DOHH2 (cell line): ENCODE measurements at regions not wholly inside any gene's neighbourhood (a gene's known extent, or its start where the extent isn't known, plus 50 kb on each side); places are given as distances from the start of the nearest gene placed in this dataset.

Experiments
- H3F3A ChIP-seq: fragments of 200-600 bp; sonication (generic), shearing (Covaris generic); 2 replicates; pipeline ENCODE4 v1.6.0; 2016; ENCODE audit warnings: antibody characterized with exemption, mild to moderate bottlenecking; ENCODE audit not compliant: control insufficient read depth, insufficient read depth
- H3K27ac ChIP-seq: fragments of 200-600 bp; sonication (generic); 2 replicates; pipeline ENCODE4 v1.5.1; 2014; ENCODE audit warnings: low read depth, mild to moderate bottlenecking, low read length, moderate library complexity
- H3K27me3 ChIP-seq: fragments of 200-600 bp; sonication (generic); 2 replicates; pipeline ENCODE4 v1.6.1; 2014; ENCODE audit warnings: mild to moderate bottlenecking, low read length, mixed read lengths; ENCODE audit not compliant: control insufficient read depth
- H3K36me3 ChIP-seq: fragments of 200-600 bp; sonication (generic); 2 replicates; pipeline ENCODE4 v1.6.1; 2014; ENCODE audit warnings: mild to moderate bottlenecking, low read length, moderate library complexity, mixed read lengths; ENCODE audit not compliant: control insufficient read depth
- H3K4me1 ChIP-seq: fragments of 200-600 bp; sonication (generic); 2 replicates; pipeline ENCODE4 v1.6.1; 2014; ENCODE audit warnings: mild to moderate bottlenecking, low read length, mixed read lengths; ENCODE audit not compliant: control insufficient read depth
- H3K4me2 ChIP-seq: fragments of 200-600 bp; sonication (generic); 2 replicates; pipeline ENCODE4 v1.6.0; 2014; ENCODE audit warnings: mild to moderate bottlenecking, low read length, moderate library complexity
- H3K4me3 ChIP-seq: fragments of 200-600 bp; sonication (generic); 2 replicates; pipeline ENCODE4 v1.5.1; 2014; ENCODE audit warnings: mild to moderate bottlenecking, low read length, mixed read lengths
- H3K79me2 ChIP-seq: fragments of 200-600 bp; sonication (generic); 2 replicates; pipeline ENCODE4 v1.6.1; 2014; ENCODE audit warnings: mild to moderate bottlenecking, low read length, mixed read lengths; ENCODE audit not compliant: control insufficient read depth
- H3K9me2 ChIP-seq: fragments of 200-600 bp; sonication (generic); replicated peaks from 2 replicates; pipeline ENCODE4 v1.6.1; 2014; ENCODE audit warnings: mild to moderate bottlenecking, low read length, mixed read lengths; ENCODE audit not compliant: control insufficient read depth
- H3K9me3 ChIP-seq: fragments of 200-600 bp; sonication (generic); 2 replicates; pipeline ENCODE4 v1.6.1; 2014; ENCODE audit warnings: antibody characterized with exemption, low read length, mixed read lengths; ENCODE audit not compliant: control insufficient read depth, insufficient read depth
- H4K20me1 ChIP-seq: fragments of 200-600 bp; sonication (generic); 2 replicates; pipeline ENCODE4 v1.6.0; 2014; ENCODE audit warnings: low read depth, mild to moderate bottlenecking, antibody characterized with exemption, low read length, moderate library complexity; ENCODE audit not compliant: control insufficient read depth, insufficient read depth
- CTCF ChIP-seq: fragments of 200-600 bp; sonication (generic); IDR thresholded peaks from one replicate; pipeline ENCODE4 v1.5.1; 2014; ENCODE audit warnings: antibody characterized with exemption, mild to moderate bottlenecking, low read depth, low read length; ENCODE audit not compliant: poor library complexity, severe bottlenecking
- EZH2phosphoT487 ChIP-seq: fragments of 200-600 bp; sonication (generic); IDR thresholded peaks from 2 replicates; pipeline ENCODE4 v1.6.1; 2017; ENCODE audit warnings: borderline replicate concordance, mild to moderate bottlenecking, antibody characterized with exemption, low read length, moderate library complexity, mixed read lengths

DNA sequence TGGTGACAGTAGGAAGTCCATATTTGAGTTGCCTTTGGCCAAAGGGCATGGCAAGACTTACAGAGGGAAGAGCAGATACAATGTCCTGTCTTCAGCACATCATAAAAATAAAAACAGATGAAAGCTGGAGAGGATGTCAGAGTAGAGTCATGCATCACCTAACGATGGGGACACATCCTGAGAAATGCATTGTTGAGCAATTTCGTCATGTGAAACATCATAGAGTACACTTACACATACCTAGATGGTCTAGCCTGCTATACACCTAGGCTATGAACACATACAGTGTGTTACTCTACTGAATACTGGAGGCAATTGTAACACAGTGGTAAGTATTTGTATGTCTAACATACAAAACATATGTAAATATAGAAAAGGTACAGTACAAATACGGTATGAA is 75.6 kb downstream of the VEGFA start:
- H3K9me2 ChIP-seq = no peaks in the 10 kb centered on the region
- no peaks in the 10 kb centered on the region for H4K20me1 ChIP-seq
- no peaks in the 10 kb centered on the region for H3K79me2 ChIP-seq
- H3K36me3 ChIP-seq = no peaks in the 10 kb centered on the region
- H3K4me3 ChIP-seq = no peak overlapping the region
- H3K9me3 ChIP-seq = no peaks in the 10 kb centered on the region
- no peak for TF ChIP-seq EZH2phosphoT487
- TF ChIP-seq CTCF = no peak
- no peaks in the 10 kb centered on the region for H3K4me1 ChIP-seq
- no peak overlapping the region for H3K27ac ChIP-seq
- no peak overlapping the region for H3K4me2 ChIP-seq
- H3F3A ChIP-seq = no peaks in the 10 kb centered on the region
- H3K27me3 ChIP-seq = peaks cover 37% of the 10 kb centered on the region

DNA sequence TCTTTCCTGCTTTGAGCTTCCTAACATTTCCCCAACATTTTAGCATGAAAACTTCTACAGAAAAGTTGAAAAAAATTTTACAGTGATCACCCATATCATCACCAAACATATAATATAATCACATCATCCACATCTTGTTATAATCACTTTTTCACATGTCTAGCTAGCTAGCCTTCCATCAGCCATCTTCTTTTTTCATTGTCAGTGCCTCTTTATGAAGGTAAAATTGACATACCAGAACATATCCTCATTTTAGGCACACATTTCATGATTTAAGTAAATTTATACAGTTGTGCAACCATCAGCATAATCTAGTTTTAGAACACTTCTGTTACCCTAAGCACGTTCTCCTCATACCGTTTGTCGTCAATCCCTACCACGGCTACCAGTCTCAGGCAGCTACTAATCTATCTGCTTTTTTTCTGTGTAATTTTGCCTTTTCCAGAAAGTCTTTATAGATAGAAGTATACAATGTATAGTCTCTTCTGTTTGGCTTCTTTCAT is 73.7 kb downstream of the VEGFA start:
- H3K4me2 ChIP-seq = no peak overlapping the region
- H3K9me2 ChIP-seq = no peaks in the 10 kb centered on the region
- H3K4me1 ChIP-seq = no peaks in the 10 kb centered on the region
- TF ChIP-seq CTCF (no peak), EZH2phosphoT487 (no peak)
- H3K27ac ChIP-seq = no peak overlapping the region
- H4K20me1 ChIP-seq = no peaks in the 10 kb centered on the region
- H3F3A ChIP-seq = no peaks in the 10 kb centered on the region
- no peaks in the 10 kb centered on the region for H3K36me3 ChIP-seq
- no peaks in the 10 kb centered on the region for H3K79me2 ChIP-seq
- H3K27me3 ChIP-seq = peaks cover 32% of the 10 kb centered on the region
- H3K4me3 ChIP-seq = no peak overlapping the region
- no peaks in the 10 kb centered on the region for H3K9me3 ChIP-seq

GRCh38 chr6:43843097-43843645 is 73.2 kb downstream of the VEGFA start:
- Histone ChIP-seq H3K9me3 (no peaks in the 10 kb centered on the region), H3K4me3 (no peak overlapping the region), H3K27me3 (peaks cover 30% of the 10 kb centered on the region), H3K9me2 (no peaks in the 10 kb centered on the region), H3K27ac (no peak overlapping the region), H4K20me1 (no peaks in the 10 kb centered on the region), H3K4me1 (no peaks in the 10 kb centered on the region), H3K4me2 (no peak overlapping the region), H3F3A (no peaks in the 10 kb centered on the region), H3K36me3 (no peaks in the 10 kb centered on the region), H3K79me2 (no peaks in the 10 kb centered on the region)
- TF ChIP-seq EZH2phosphoT487 (no peak), CTCF (no peak)
